ENCODE measurements at regions not wholly inside any gene's neighbourhood (a gene's known extent, or its start where the extent isn't known, plus 50 kb on each side); places are given as distances from the start of the nearest gene placed in this dataset.
A peak's percentile ranks its signal among the peaks of the same experiment; 100 is the strongest.
"Not testable (repeated sequence)": the region's sequence is repeated elsewhere in the genome, so short reads cannot be mapped to it uniquely, and the experiment has no call there.

- Histone ChIP-seq H3K36me3 (no peaks in the 10 kb centered on the region), H3K4me3 (no peak overlapping the region), H3K9me3 (peaks cover 0 to 4% (median 0%) of the 10 kb centered on the region in 12 donors), H3K4me1 (no peaks in the 10 kb centered on the region), H3K27ac (no peak overlapping the region), H3K27me3 (peaks cover 0 to 19% (median 0%) of the 10 kb centered on the region in 9 donors)
- 75 to 80% (median 79%) methylated on average over 6 of the region's 6 CpGs for WGBS, 4 donors
- intact Hi-C loops (cut with DNase I), result loop anchor here in 9 of 10 donors (2.0 to 10.0 kb wide), 6 partner anchors 27 to 613 kb away; no protein-coding TSS in a partner anchor
- no peak for TF ChIP-seq POLR2A (IDR thresholded peaks at IDR 0.05)
- no peak for TF ChIP-seq CTCF (IDR thresholded peaks at IDR 0.05)
- peak in 3 of 4 donors; percentile 27 to 45 (median 38) for ATAC-seq
- DNase-seq, result peak in 1 of 5 donors; percentile 38
Measured at GRCh38 chr5:174937201-174938123, 213.1 kb downstream of the MSX2 start.

GRCh38 chr5:174935854-174936474 is 211.6 kb downstream of the MSX2 start:
- Histone ChIP-seq H3K4me1 (no peaks in the 10 kb centered on the region), H3K4me3 (no peak overlapping the region), H3K27ac (no peak overlapping the region), H3K27me3 (peaks cover 0 to 16% (median 0%) of the 10 kb centered on the region in 9 donors), H3K36me3 (no peaks in the 10 kb centered on the region), H3K9me3 (peaks cover 0 to 5% (median 0%) of the 10 kb centered on the region in 12 donors)
- intact Hi-C loops (cut with DNase I), result loop anchor here (1.0 to 10.0 kb wide), 8 partner anchors 25 to 611 kb away; no protein-coding TSS in a partner anchor
- 21 to 25% (median 23%) methylated on average over 9 of the region's 9 CpGs for WGBS, 4 donors
- peak in 3 of 4 donors; percentile 72 to 80 (median 80) for ATAC-seq
- DNase-seq, result peak; percentile 40 to 72 (median 46)
- TF ChIP-seq CTCF (IDR thresholded peaks at IDR 0.05), result peak; percentile 75 to 93 (median 86)
- TF ChIP-seq POLR2A (IDR thresholded peaks at IDR 0.05), result no peak

GRCh38 chr5:174931033-174931432 is 206.7 kb downstream of the MSX2 start:
- not testable (repeated sequence) for H3K9me3 ChIP-seq, H3K4me3 ChIP-seq, ATAC-seq, H3K4me1 ChIP-seq, H3K36me3 ChIP-seq, H3K27ac ChIP-seq, H3K27me3 ChIP-seq, DNase-seq
- intact Hi-C loops (cut with DNase I), result loop anchor here in 3 of 10 donors (10.0 kb wide), 2 partner anchors 516 to 606 kb away; no protein-coding TSS in a partner anchor
- WGBS, 4 donors, result 93 to 96% (median 95%) methylated on average over 4 of the region's 4 CpGs

DNA sequence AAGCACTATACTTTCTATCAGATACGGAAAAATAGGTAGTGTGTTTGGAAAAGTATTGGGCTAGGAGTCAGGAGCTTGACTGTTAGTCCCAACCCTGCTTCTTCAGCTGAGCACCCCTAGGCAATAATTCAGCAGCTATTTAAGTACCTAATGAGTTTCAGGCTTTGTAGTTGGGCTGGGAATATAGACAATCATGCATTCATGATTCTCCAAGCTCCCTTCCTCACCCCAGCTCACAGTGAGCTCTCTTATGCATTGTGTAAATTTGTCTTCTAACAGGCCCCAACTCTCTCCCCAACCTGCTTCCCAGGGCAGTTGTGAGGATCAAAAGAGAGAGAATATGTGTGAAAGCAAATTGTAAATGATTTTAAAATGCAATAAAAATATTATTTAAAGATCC is 201.2 kb downstream of the MSX2 start:
- no peak for DNase-seq
- no peaks in the 10 kb centered on the region for H3K36me3 ChIP-seq
- H3K4me3 ChIP-seq, result no peak overlapping the region
- H3K27me3 ChIP-seq, result no peaks in the 10 kb centered on the region
- no peak for TF ChIP-seq POLR2A (IDR thresholded peaks at IDR 0.05)
- WGBS, 4 donors, result 88 to 96% (median 93%) methylated on average over 1 of the region's 1 CpG
- intact Hi-C loops (cut with DNase I), result no loop called here
- H3K27ac ChIP-seq, result no peak overlapping the region
- no peaks in the 10 kb centered on the region for H3K9me3 ChIP-seq
- peaks cover 0 to 5% (median 0%) of the 10 kb centered on the region in 12 donors for H3K4me1 ChIP-seq
- no peak for ATAC-seq

- ATAC-seq (no peak), DNase-seq (no peak)
- Histone ChIP-seq H3K36me3 (no peaks in the 10 kb centered on the region), H3K4me1 (peaks cover 0 to 5% (median 0%) of the 10 kb centered on the region in 12 donors), H3K27me3 (no peaks in the 10 kb centered on the region), H3K9me3 (no peaks in the 10 kb centered on the region), H3K27ac (no peak overlapping the region), H3K4me3 (no peak overlapping the region)
- no peak for TF ChIP-seq CTCF (IDR thresholded peaks at IDR 0.05)
- 93 to 98% (median 96%) methylated on average over 20 of the region's 20 CpGs for WGBS, 4 donors
- intact Hi-C loops (cut with DNase I), result no loop called here
Measured at GRCh38 chr5:174922955-174923354, 198.6 kb downstream of the MSX2 start.

Data from heart left ventricle (tissue), 16 donors.